ENCODE measurements at regions not wholly inside any gene's neighbourhood (a gene's known extent, or its start where the extent isn't known, plus 50 kb on each side); places are given as distances from the start of the nearest gene placed in this dataset.

- TF ChIP-seq EZH2phosphoT487 (IDR thresholded peaks at IDR 0.05; ENCODE audit: borderline replicate concordance, low read length), result no peak
- no peak for TF ChIP-seq CTCF (IDR thresholded peaks at IDR 0.05; ENCODE audit: low read depth, low read length, poor library complexity, severe bottlenecking)
- no peaks in the 10 kb centered on the region for H3K9me2 ChIP-seq (replicated peaks; ENCODE audit: control insufficient read depth, low read length)
- no peaks in the 10 kb centered on the region for H3K79me2 ChIP-seq (ENCODE audit: control insufficient read depth, low read length)
- no peaks in the 10 kb centered on the region for H3K36me3 ChIP-seq (ENCODE audit: control insufficient read depth, low read length)
- H3K27me3 ChIP-seq (ENCODE audit: control insufficient read depth, low read length), result no peaks in the 10 kb centered on the region
- no peak overlapping the region for H3K4me2 ChIP-seq (ENCODE audit: low read length)
- H3K9me3 ChIP-seq (ENCODE audit: control insufficient read depth, insufficient read depth, low read length), result no peaks in the 10 kb centered on the region
- no peaks in the 10 kb centered on the region for H4K20me1 ChIP-seq (ENCODE audit: control insufficient read depth, insufficient read depth, low read depth, low read length)
- no peak overlapping the region for H3K4me3 ChIP-seq (ENCODE audit: low read length)
- H3K4me1 ChIP-seq (ENCODE audit: control insufficient read depth, low read length), result no peaks in the 10 kb centered on the region
- no peak overlapping the region for H3K27ac ChIP-seq (ENCODE audit: low read depth, low read length)
- H3F3A ChIP-seq (ENCODE audit: control insufficient read depth, insufficient read depth), result no peaks in the 10 kb centered on the region
Observed at GRCh38 chr13:105897575-105897974, 637.9 kb downstream of the EFNB2 start.

- no peaks in the 10 kb centered on the region for H3K9me2 ChIP-seq (replicated peaks; ENCODE audit: control insufficient read depth, low read length)
- H3K27me3 ChIP-seq (ENCODE audit: control insufficient read depth, low read length), result no peaks in the 10 kb centered on the region
- H3K4me3 ChIP-seq (ENCODE audit: low read length), result no peak overlapping the region
- no peaks in the 10 kb centered on the region for H4K20me1 ChIP-seq (ENCODE audit: control insufficient read depth, insufficient read depth, low read depth, low read length)
- H3K27ac ChIP-seq (ENCODE audit: low read depth, low read length), result no peak overlapping the region
- H3K4me2 ChIP-seq (ENCODE audit: low read length), result no peak overlapping the region
- H3F3A ChIP-seq (ENCODE audit: control insufficient read depth, insufficient read depth), result no peaks in the 10 kb centered on the region
- TF ChIP-seq CTCF (IDR thresholded peaks at IDR 0.05; ENCODE audit: low read depth, low read length, poor library complexity, severe bottlenecking) (no peak), EZH2phosphoT487 (IDR thresholded peaks at IDR 0.05; ENCODE audit: borderline replicate concordance, low read length) (no peak)
- H3K79me2 ChIP-seq (ENCODE audit: control insufficient read depth, low read length), result no peaks in the 10 kb centered on the region
- H3K36me3 ChIP-seq (ENCODE audit: control insufficient read depth, low read length), result no peaks in the 10 kb centered on the region
- H3K4me1 ChIP-seq (ENCODE audit: control insufficient read depth, low read length), result no peaks in the 10 kb centered on the region
- H3K9me3 ChIP-seq (ENCODE audit: control insufficient read depth, insufficient read depth, low read length), result no peaks in the 10 kb centered on the region
Observed at GRCh38 chr13:105894697-105895096, 640.8 kb downstream of the EFNB2 start.

- Histone ChIP-seq H3K9me2 (replicated peaks; ENCODE audit: control insufficient read depth, low read length) (no peaks in the 10 kb centered on the region), H4K20me1 (ENCODE audit: control insufficient read depth, insufficient read depth, low read depth, low read length) (no peaks in the 10 kb centered on the region), H3K4me2 (ENCODE audit: low read length) (no peak overlapping the region), H3K27ac (ENCODE audit: low read depth, low read length) (no peak overlapping the region), H3K27me3 (ENCODE audit: control insufficient read depth, low read length) (no peaks in the 10 kb centered on the region), H3K79me2 (ENCODE audit: control insufficient read depth, low read length) (no peaks in the 10 kb centered on the region), H3K4me3 (ENCODE audit: low read length) (no peak overlapping the region), H3F3A (ENCODE audit: control insufficient read depth, insufficient read depth) (no peaks in the 10 kb centered on the region), H3K4me1 (ENCODE audit: control insufficient read depth, low read length) (no peaks in the 10 kb centered on the region), H3K36me3 (ENCODE audit: control insufficient read depth, low read length) (no peaks in the 10 kb centered on the region), H3K9me3 (ENCODE audit: control insufficient read depth, insufficient read depth, low read length) (no peaks in the 10 kb centered on the region)
- no peak for TF ChIP-seq EZH2phosphoT487 (IDR thresholded peaks at IDR 0.05; ENCODE audit: borderline replicate concordance, low read length)
- TF ChIP-seq CTCF (IDR thresholded peaks at IDR 0.05; ENCODE audit: low read depth, low read length, poor library complexity, severe bottlenecking), result no peak
Observed at GRCh38 chr13:105890509-105890908, 645.0 kb downstream of the EFNB2 start.
